ENCODE measurements at regions not wholly inside any gene's neighbourhood (a gene's known extent, or its start where the extent isn't known, plus 50 kb on each side); places are given as distances from the start of the nearest gene placed in this dataset.

DNA sequence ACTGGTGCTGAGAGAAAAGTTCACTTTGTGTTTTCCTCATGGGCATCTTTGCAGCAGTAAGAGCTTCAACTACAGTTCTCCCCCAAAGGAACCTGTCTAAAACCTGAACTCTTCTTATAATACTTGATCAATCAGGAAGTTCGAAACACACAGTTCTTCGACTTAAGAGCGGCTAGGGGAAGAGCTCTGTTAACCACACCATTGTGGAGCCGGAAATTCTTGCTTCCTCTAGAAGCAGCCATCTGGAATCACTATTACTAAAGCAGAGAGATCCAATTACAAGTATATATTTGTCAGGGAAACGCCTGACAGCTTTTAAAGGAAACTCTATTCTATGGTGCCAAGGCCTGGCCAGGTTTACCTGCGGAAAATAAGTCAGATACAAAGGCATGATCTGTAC, 337.3 kb upstream of the CBLB start:
- FAIRE-seq (no peak), DNase-seq (ENCODE audit: insufficient read length, low spot score) (no peak)

GRCh38 chr3:106206613-106207012, 337.8 kb upstream of the CBLB start:
- no peak for FAIRE-seq
- DNase-seq (ENCODE audit: insufficient read length, low spot score) = no peak

GRCh38 chr3:106208251-106208650, 339.4 kb upstream of the CBLB start:
- DNase-seq (ENCODE audit: insufficient read length, low spot score) = no peak
- no peak for FAIRE-seq

GRCh38 chr3:106208967-106209366, 340.2 kb upstream of the CBLB start:
- FAIRE-seq (no peak), DNase-seq (ENCODE audit: insufficient read length, low spot score) (no peak)

- FAIRE-seq (no peak), DNase-seq (ENCODE audit: insufficient read length, low spot score) (no peak)
These were observed 340.7 kb upstream of the CBLB start for GRCh38 chr3:106209482-106209881.

DNA sequence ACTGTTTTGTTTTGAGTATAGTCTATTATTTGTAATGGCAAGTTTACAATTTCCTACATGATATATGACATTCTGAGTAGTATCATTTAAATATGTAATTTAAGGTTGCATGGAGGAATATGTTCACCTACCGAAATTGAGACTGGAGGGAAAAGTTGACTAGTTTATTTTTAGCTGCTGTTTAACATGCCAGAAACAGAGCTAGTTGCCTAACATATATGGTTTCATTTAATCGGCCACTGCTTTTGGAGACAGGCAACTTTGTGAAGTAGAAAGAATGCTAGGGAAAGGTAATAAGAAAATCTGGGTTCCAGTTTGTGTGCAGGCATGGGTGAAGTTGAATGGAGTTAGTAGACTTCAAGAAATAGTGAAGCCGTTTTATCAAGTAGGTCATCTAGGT, 342.1 kb upstream of the CBLB start:
- FAIRE-seq = no peak
- no peak for DNase-seq (ENCODE audit: insufficient read length, low spot score)

- DNase-seq (ENCODE audit: insufficient read length, low spot score) (no peak), FAIRE-seq (no peak)
These were observed 343.9 kb upstream of the CBLB start for GRCh38 chr3:106212665-106213222.

DNA sequence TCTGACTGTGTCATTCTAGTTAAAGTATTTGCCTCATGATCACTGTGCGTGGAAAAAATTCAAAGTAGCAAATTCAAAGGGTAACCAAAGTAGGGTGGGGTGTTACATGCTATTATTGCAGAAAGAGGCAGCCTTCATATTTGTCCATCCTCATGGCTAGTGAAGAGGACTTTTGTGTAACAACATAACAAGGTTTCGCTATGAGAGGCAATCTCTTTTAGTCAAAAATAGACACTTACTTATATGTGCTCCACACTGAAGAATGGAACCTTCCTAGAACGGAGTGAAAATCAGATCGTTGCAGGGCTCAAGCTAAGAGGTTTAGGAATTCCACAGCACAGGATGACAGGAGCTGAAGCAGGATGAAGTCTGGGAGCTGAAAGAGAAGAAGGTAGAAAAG, 345.1 kb upstream of the CBLB start:
- FAIRE-seq = no peak
- no peak for DNase-seq (ENCODE audit: insufficient read length, low spot score)

GRCh38 chr3:106214641-106215040, 345.8 kb upstream of the CBLB start:
- DNase-seq (ENCODE audit: insufficient read length, low spot score) (no peak), FAIRE-seq (no peak)

DNA sequence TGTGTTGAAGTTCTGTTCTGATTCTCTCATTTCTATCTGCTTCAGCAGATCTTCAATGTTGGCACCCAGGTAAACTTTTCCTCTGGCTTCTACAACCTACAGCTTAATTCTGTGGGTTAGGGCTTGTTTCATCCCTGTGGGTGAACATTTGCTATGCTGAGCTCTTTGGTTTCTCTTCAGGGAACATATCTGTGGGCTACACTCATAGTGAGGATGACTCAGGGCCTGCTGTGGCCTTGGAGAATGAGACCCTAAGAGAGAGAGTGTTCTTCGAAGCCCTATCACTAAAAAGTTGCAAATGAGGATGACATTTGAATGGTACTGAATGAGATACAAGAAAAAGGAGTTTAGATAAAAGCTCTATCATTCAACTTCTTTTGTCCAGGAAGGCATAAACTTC, 346.2 kb upstream of the CBLB start:
- FAIRE-seq = no peak

DNA sequence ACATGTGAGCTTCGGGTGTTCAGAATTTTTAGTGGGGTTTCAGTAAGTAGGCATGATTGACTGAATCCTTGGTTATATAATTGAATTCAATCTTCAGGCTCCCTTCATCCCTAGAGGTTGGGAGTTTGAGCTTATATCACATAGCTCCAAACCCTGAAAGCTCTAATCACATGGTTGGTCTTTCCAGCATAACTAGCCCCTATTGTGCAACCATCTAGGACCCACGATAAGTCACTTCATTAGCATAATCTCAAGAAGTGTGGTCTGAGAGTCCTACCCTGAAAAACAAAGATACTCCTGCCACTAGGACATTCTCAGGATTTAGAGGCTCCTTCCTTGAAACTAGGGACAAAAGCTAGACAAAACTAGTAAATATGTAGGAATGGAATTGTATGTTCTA, 348.9 kb upstream of the CBLB start:
- DNase-seq (ENCODE audit: insufficient read length, low spot score) (no peak), FAIRE-seq (no peak)

More for the DNA sequence above, 346.2 kb upstream of the CBLB start:
- DNase-seq (ENCODE audit: insufficient read length, low spot score) = no peak

GRCh38 chr3:106227068-106227467, 358.3 kb upstream of the CBLB start:
- no peak for FAIRE-seq
- no peak for DNase-seq (ENCODE audit: insufficient read length, low spot score)

DNA sequence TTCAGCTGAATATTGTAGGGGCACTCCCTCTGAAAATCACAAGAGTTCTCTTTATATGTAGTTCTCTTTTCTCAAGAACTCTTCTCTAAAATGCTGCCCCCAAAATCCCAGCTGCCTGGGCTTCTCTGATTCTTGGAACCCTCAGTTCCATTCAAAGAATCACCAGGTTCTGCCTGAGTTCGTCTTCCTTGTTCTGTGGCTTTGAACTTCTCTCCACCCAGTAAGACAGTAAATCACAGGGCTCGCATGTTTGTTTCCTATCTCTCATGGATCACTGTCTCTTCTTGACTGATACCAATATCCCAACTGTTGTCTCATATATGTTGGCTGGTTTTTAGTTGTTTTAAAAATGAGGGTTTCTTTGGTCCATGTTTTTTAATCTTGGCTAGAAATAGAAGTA, 359.5 kb upstream of the CBLB start:
- FAIRE-seq = no peak
- DNase-seq (ENCODE audit: insufficient read length, low spot score) = no peak

- FAIRE-seq (no peak), DNase-seq (ENCODE audit: insufficient read length, low spot score) (no peak)
These were observed 360.9 kb upstream of the CBLB start for GRCh38 chr3:106229495-106230278.

DNA sequence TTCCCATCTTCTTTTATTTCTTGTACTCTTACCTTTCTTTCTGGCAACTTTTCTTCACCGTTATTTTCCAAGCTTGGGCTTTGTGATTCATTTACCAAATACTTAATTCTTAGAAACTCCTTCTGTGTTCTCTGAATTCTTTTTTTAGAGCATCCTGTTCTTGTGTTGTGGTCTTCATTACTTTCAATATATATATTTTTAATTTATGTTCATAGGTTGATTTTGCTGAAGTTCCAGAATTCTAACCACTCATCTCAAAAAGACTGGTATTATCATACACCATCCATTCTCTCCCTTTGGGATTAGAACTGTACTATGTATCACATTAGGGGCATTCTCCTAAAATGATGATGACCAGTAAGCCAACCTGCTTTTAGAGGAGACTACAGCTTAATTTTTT, 362.3 kb upstream of the CBLB start:
- no peak for FAIRE-seq
- no peak for DNase-seq (ENCODE audit: insufficient read length, low spot score)

GRCh38 chr3:106232956-106233355, 364.1 kb upstream of the CBLB start:
- no peak for DNase-seq (ENCODE audit: insufficient read length, low spot score)
- no peak for FAIRE-seq

DNA sequence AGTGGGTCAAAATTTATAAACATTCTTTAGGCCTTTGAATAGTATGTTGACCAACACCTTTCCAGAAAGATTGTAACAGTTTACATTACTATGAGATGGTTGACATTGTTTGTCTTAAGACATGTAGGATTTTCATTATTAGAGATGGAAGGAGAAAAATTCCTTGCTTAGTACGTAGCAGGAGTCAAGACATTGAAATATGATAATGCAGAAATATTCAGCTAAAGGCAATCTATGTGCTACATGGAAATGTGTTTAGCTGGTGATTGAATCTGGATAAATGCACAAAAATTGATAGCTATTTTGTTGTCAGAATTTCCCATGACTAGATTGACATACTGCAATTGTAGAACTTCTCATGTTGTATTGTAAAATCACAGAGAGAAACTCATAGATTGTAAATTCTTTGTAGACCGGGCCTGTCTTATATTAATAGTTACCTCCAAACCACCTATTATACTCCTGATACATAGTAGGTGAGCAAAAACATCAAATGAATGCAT, 370.4 kb upstream of the CBLB start:
- no peak for FAIRE-seq
- no peak for DNase-seq (ENCODE audit: insufficient read length, low spot score)

DNA sequence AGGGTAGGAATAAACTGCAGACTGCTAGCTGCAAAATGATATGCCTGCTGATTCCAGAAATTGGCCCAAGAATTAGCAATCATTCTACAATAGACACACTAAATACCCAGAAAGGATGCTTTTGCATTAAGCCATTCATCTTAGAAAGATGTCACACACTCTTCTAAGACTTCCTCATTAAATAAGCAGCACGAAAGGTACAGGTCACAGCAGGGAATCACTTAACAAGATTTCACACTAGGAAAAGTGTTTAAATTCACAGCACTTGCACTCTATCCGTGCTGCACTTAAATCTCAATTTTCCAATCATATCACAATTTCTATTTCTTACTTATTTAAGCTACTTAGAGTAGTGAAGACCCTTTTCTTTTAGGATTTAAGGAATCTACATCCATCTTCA, 372.8 kb upstream of the CBLB start:
- DNase-seq (ENCODE audit: insufficient read length, low spot score) = no peak
- no peak for FAIRE-seq

GRCh38 chr3:106242781-106243180, 374.0 kb upstream of the CBLB start:
- DNase-seq (ENCODE audit: insufficient read length, low spot score) = no peak
- no peak for FAIRE-seq

DNA sequence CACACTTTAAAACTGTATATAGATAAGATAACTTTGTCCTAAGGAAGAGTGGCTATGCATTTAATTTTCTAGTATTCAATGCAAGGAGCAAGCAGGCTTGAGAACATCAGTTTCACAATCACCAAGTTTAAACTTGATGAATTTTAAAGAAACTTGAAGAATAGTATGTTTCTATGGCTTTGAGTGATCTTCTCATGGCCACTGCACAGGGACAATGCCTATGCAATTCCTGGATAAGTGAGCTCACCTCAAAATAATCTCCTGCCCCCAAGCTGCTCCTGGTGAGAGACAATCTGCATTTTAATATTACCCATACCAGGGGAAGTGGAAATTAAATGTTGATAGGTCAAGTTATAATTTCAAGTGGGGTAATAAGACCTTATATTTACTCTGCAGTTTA, 376.6 kb upstream of the CBLB start:
- FAIRE-seq (no peak), DNase-seq (ENCODE audit: insufficient read length, low spot score) (no peak)

- DNase-seq (ENCODE audit: insufficient read length, low spot score) (no peak), FAIRE-seq (no peak)
These were observed 379.3 kb upstream of the CBLB start for GRCh38 chr3:106247902-106248684.

GRCh38 chr3:106249159-106249558, 380.3 kb upstream of the CBLB start:
- DNase-seq (ENCODE audit: insufficient read length, low spot score) = no peak
- FAIRE-seq = no peak
